GM23338 (cell line): ENCODE measurements at regions not wholly inside any gene's neighbourhood (a gene's known extent, or its start where the extent isn't known, plus 50 kb on each side); places are given as distances from the start of the nearest gene placed in this dataset.

Experiments used
- ATAC-seq: fragments of 200-7000 bp; cut with Tn5 transposase; 3 replicates; pipeline ENCODE4 v1.9.1; 2020
- DNase-seq: peaks from one replicate; pipeline ENCODE4 v3.0.0-alpha.2; 2015; ENCODE audit warnings: low spot score
- H2AFZ ChIP-seq: fragments of 200-600 bp; sonication (generic); 2 replicates; pipeline ENCODE4 v1.8.0; 2016; ENCODE audit warnings: antibody characterized with exemption, mild to moderate bottlenecking, moderate library complexity
- H3F3A ChIP-seq: fragments of 200-600 bp; sonication (generic); replicated peaks from 2 replicates; pipeline ENCODE4 v1.8.0; 2017; ENCODE audit warnings: antibody characterized with exemption, mixed run types, low read depth
- H3K27ac ChIP-seq: fragments of 200-600 bp; sonication (generic); 2 replicates; pipeline ENCODE4 v1.6.1; 2016; ENCODE audit warnings: low read depth
- H3K27me3 ChIP-seq: fragments of 200-600 bp; sonication (generic); 2 replicates; pipeline ENCODE4 v1.8.0; 2016; ENCODE audit warnings: mild to moderate bottlenecking, mixed run types, moderate library complexity; ENCODE audit not compliant: insufficient read depth
- H3K36me3 ChIP-seq: fragments of 200-600 bp; sonication (generic); 2 replicates; pipeline ENCODE4 v1.8.0; 2016; ENCODE audit warnings: mild to moderate bottlenecking; ENCODE audit not compliant: insufficient read depth
- H3K4me1 ChIP-seq: fragments of 200-600 bp; sonication (generic); 2 replicates; pipeline ENCODE4 v1.8.0; 2016; ENCODE audit warnings: mild to moderate bottlenecking, moderate library complexity; ENCODE audit not compliant: insufficient read depth
- H3K4me2 ChIP-seq: fragments of 200-600 bp; sonication (generic); 2 replicates; pipeline ENCODE4 v1.7.1; 2017; ENCODE audit warnings: mixed run types
- H3K4me3 ChIP-seq: fragments of 200-600 bp; sonication (generic); 2 replicates; pipeline ENCODE4 v1.6.1; 2016; ENCODE audit warnings: mixed run types
- H3K79me2 ChIP-seq: fragments of 200-600 bp; sonication (generic); replicated peaks from 2 replicates; pipeline ENCODE4 v1.8.0; 2017; ENCODE audit warnings: mild to moderate bottlenecking; ENCODE audit not compliant: insufficient read depth
- H3K9me2 ChIP-seq: fragments of 200-600 bp; sonication (generic); 2 replicates; pipeline ENCODE4 v1.8.0; 2017; ENCODE audit not compliant: insufficient read depth
- H4K20me1 ChIP-seq: fragments of 200-600 bp; sonication (generic); replicated peaks from 2 replicates; pipeline ENCODE4 v1.8.0; 2017; ENCODE audit warnings: mild to moderate bottlenecking; ENCODE audit not compliant: insufficient read depth
- H3K27ac Mint-ChIP-seq: 2 replicates; pipeline ENCODE4 v1.8.0; 2020; ENCODE audit warnings: inconsistent platforms, mild to moderate bottlenecking, moderate library complexity, mixed read lengths
- H3K27me3 Mint-ChIP-seq: 3 replicates; pipeline ENCODE4 v1.8.0; 2022; ENCODE audit warnings: low read depth, mild to moderate bottlenecking, moderate library complexity, mixed read lengths, inconsistent platforms; ENCODE audit not compliant: insufficient read depth, poor library complexity
- H3K36me3 Mint-ChIP-seq: 3 replicates; pipeline ENCODE4 v1.8.0; 2021; ENCODE audit warnings: low read depth, mild to moderate bottlenecking, inconsistent platforms, moderate library complexity, mixed read lengths
- H3K4me1 Mint-ChIP-seq: 3 replicates; pipeline ENCODE4 v1.8.0; 2020; ENCODE audit warnings: mild to moderate bottlenecking, inconsistent platforms, mixed read lengths
- H3K4me3 Mint-ChIP-seq: 3 replicates; pipeline ENCODE4 v1.8.0; 2021; ENCODE audit warnings: moderate library complexity, mild to moderate bottlenecking, inconsistent platforms, mixed read lengths
- H3K9me3 Mint-ChIP-seq: 3 replicates; pipeline ENCODE4 v1.8.0; 2020; ENCODE audit warnings: moderate library complexity, mild to moderate bottlenecking, inconsistent platforms, mixed read lengths
- CREB1 ChIP-seq: fragments of 250-450 bp; sonication (Bioruptor Pico); IDR thresholded peaks from 2 replicates; pipeline ENCODE4 v1.5.0; 2020; ENCODE audit warnings: low read depth, mild to moderate bottlenecking, moderate library complexity
- CTCF ChIP-seq, 2 experiments: fragments of 200-600 bp in 1 of 2; sonication (generic) in 1 of 2; conservative IDR thresholded peaks; 2 replicates each; pipeline versions ENCODE4 v1.5.1 to v1.6.1; 2016 to 2017; ENCODE audit warnings: antibody characterized with exemption in 2 of 2, low read depth in 2 of 2, mild to moderate bottlenecking in 2 of 2, moderate library complexity in 1 of 2
- EZH2 ChIP-seq: fragments of 200-600 bp; sonication (generic); IDR thresholded peaks from one replicate; pipeline ENCODE4 v1.8.0; 2017; ENCODE audit warnings: antibody characterized with exemption, mild to moderate bottlenecking, low read depth; ENCODE audit not compliant: unreplicated experiment
- EZH2phosphoT487 ChIP-seq: fragments of 200-600 bp; sonication (generic); IDR thresholded peaks from one replicate; pipeline ENCODE4 v1.8.1; 2018; ENCODE audit warnings: antibody characterized with exemption; ENCODE audit not compliant: unreplicated experiment
- JUNB ChIP-seq: IDR thresholded peaks from one replicate; pipeline ENCODE4 v1.6.1; 2016; ENCODE audit warnings: antibody characterized with exemption; ENCODE audit not compliant: unreplicated experiment
- NANOG ChIP-seq: IDR thresholded peaks from 2 replicates; pipeline ENCODE4 v1.6.1; 2016; ENCODE audit warnings: antibody characterized with exemption, borderline replicate concordance
- POLR2AphosphoS5 ChIP-seq: IDR thresholded peaks from 2 replicates; pipeline ENCODE4 v1.6.1; 2016; ENCODE audit warnings: antibody characterized with exemption, low read depth
- STAT1 ChIP-seq: IDR thresholded peaks from one replicate; pipeline ENCODE4 v1.6.1; 2016; ENCODE audit warnings: antibody characterized with exemption; ENCODE audit not compliant: unreplicated experiment
- ZNF114 ChIP-seq: fragments of 250-450 bp; sonication (Bioruptor Pico); IDR thresholded peaks from 2 replicates; pipeline ENCODE4 v1.5.0; 2020; ENCODE audit warnings: mild to moderate bottlenecking, moderate library complexity
- ZNF331 ChIP-seq: fragments of 250-450 bp; sonication (Bioruptor Pico); IDR thresholded peaks from 2 replicates; pipeline ENCODE4 v1.5.0; 2020; ENCODE audit warnings: low read depth, mild to moderate bottlenecking, moderate library complexity
- TF ChIP-seq, protein P1 (sequence below): fragments of 250-450 bp; sonication (Bioruptor Pico); IDR thresholded peaks from 2 replicates; pipeline ENCODE4 v1.5.0; 2020; ENCODE audit warnings: mild to moderate bottlenecking, moderate library complexity
- TF ChIP-seq, protein P2 (sequence below): IDR thresholded peaks from one replicate; pipeline ENCODE4 v1.6.1; 2018; ENCODE audit warnings: antibody characterized with exemption; ENCODE audit not compliant: unreplicated experiment
- TF ChIP-seq, protein P3 (sequence below): IDR thresholded peaks from 2 replicates; pipeline ENCODE4 v1.6.1; 2016; ENCODE audit warnings: antibody characterized with exemption

DNA sequence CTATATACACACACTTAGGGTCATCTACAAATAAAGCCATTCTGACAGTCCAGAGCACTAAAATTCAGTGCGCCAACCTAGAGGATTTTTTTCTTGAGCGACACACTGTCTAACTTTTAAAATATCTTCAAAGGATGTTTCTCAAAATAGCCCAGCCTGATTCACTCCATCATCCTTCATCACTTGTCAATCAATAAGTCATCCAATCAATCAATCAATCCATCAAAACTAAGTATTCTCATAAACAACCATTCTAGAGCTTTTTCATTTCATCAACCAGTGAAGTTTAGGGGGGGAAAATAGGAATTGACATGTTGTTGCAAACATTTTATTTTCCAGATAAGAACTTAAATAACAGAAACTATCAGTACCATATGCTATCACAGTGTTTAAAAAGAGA lies 183.2 kb downstream of the HDGFL1 start:
- no peak overlapping the region for H3K27ac ChIP-seq
- no peaks in the 10 kb centered on the region for H3K36me3 Mint-ChIP-seq
- no peaks in the 10 kb centered on the region for H4K20me1 ChIP-seq
- ATAC-seq: no peak
- H3K36me3 ChIP-seq: no peaks in the 10 kb centered on the region
- H2AFZ ChIP-seq: no peak overlapping the region
- H3K79me2 ChIP-seq: no peaks in the 10 kb centered on the region
- H3K4me1 Mint-ChIP-seq: peaks cover 6% of the 10 kb centered on the region; the same call in 2 of the 3 replicates
- no peak for TF ChIP-seq ZNF331 (CRISPR knock-in tag)
- TF ChIP-seq JUNB: no peak
- no peak for TF ChIP-seq EZH2phosphoT487
- no peak for TF ChIP-seq ZNF114
- TF ChIP-seq, protein P1, sequence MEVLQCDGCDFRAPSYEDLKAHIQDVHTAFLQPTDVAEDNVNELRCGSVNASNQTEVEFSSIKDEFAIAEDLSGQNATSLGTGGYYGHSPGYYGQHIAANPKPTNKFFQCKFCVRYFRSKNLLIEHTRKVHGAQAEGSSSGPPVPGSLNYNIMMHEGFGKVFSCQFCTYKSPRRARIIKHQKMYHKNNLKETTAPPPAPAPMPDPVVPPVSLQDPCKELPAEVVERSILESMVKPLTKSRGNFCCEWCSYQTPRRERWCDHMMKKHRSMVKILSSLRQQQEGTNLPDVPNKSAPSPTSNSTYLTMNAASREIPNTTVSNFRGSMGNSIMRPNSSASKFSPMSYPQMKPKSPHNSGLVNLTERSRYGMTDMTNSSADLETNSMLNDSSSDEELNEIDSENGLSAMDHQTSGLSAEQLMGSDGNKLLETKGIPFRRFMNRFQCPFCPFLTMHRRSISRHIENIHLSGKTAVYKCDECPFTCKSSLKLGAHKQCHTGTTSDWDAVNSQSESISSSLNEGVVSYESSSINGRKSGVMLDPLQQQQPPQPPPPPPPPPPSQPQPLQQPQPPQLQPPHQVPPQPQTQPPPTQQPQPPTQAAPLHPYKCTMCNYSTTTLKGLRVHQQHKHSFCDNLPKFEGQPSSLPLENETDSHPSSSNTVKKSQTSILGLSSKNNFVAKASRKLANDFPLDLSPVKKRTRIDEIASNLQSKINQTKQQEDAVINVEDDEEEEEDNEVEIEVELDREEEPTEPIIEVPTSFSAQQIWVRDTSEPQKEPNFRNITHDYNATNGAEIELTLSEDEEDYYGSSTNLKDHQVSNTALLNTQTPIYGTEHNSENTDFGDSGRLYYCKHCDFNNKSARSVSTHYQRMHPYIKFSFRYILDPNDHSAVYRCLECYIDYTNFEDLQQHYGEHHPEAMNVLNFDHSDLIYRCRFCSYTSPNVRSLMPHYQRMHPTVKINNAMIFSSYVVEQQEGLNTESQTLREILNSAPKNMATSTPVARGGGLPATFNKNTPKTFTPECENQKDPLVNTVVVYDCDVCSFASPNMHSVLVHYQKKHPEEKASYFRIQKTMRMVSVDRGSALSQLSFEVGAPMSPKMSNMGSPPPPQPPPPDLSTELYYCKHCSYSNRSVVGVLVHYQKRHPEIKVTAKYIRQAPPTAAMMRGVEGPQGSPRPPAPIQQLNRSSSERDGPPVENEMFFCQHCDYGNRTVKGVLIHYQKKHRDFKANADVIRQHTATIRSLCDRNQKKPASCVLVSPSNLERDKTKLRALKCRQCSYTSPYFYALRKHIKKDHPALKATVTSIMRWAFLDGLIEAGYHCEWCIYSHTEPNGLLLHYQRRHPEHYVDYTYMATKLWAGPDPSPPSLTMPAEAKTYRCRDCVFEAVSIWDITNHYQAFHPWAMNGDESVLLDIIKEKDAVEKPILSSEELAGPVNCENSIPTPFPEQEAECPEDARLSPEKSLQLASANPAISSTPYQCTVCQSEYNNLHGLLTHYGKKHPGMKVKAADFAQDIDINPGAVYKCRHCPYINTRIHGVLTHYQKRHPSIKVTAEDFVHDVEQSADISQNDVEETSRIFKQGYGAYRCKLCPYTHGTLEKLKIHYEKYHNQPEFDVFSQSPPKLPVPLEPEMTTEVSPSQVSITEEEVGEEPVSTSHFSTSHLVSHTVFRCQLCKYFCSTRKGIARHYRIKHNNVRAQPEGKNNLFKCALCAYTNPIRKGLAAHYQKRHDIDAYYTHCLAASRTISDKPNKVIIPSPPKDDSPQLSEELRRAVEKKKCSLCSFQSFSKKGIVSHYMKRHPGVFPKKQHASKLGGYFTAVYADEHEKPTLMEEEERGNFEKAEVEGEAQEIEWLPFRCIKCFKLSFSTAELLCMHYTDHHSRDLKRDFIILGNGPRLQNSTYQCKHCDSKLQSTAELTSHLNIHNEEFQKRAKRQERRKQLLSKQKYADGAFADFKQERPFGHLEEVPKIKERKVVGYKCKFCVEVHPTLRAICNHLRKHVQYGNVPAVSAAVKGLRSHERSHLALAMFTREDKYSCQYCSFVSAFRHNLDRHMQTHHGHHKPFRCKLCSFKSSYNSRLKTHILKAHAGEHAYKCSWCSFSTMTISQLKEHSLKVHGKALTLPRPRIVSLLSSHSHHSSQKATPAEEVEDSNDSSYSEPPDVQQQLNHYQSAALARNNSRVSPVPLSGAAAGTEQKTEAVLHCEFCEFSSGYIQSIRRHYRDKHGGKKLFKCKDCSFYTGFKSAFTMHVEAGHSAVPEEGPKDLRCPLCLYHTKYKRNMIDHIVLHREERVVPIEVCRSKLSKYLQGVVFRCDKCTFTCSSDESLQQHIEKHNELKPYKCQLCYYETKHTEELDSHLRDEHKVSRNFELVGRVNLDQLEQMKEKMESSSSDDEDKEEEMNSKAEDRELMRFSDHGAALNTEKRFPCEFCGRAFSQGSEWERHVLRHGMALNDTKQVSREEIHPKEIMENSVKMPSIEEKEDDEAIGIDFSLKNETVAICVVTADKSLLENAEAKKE (CRISPR knock-in tag): no peak
- no peak for TF ChIP-seq STAT1
- no peak for TF ChIP-seq CTCF (conservative IDR thresholded peaks at IDR 0.05; ENCODE audit: low read depth in 2 of 2)
- TF ChIP-seq CREB1 (CRISPR knock-in tag): no peak
- no peak for TF ChIP-seq NANOG
- TF ChIP-seq POLR2AphosphoS5: no peak
- no peak for TF ChIP-seq EZH2
- TF ChIP-seq, protein P2, sequence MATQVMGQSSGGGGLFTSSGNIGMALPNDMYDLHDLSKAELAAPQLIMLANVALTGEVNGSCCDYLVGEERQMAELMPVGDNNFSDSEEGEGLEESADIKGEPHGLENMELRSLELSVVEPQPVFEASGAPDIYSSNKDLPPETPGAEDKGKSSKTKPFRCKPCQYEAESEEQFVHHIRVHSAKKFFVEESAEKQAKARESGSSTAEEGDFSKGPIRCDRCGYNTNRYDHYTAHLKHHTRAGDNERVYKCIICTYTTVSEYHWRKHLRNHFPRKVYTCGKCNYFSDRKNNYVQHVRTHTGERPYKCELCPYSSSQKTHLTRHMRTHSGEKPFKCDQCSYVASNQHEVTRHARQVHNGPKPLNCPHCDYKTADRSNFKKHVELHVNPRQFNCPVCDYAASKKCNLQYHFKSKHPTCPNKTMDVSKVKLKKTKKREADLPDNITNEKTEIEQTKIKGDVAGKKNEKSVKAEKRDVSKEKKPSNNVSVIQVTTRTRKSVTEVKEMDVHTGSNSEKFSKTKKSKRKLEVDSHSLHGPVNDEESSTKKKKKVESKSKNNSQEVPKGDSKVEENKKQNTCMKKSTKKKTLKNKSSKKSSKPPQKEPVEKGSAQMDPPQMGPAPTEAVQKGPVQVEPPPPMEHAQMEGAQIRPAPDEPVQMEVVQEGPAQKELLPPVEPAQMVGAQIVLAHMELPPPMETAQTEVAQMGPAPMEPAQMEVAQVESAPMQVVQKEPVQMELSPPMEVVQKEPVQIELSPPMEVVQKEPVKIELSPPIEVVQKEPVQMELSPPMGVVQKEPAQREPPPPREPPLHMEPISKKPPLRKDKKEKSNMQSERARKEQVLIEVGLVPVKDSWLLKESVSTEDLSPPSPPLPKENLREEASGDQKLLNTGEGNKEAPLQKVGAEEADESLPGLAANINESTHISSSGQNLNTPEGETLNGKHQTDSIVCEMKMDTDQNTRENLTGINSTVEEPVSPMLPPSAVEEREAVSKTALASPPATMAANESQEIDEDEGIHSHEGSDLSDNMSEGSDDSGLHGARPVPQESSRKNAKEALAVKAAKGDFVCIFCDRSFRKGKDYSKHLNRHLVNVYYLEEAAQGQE: no peak
- TF ChIP-seq, protein P3, sequence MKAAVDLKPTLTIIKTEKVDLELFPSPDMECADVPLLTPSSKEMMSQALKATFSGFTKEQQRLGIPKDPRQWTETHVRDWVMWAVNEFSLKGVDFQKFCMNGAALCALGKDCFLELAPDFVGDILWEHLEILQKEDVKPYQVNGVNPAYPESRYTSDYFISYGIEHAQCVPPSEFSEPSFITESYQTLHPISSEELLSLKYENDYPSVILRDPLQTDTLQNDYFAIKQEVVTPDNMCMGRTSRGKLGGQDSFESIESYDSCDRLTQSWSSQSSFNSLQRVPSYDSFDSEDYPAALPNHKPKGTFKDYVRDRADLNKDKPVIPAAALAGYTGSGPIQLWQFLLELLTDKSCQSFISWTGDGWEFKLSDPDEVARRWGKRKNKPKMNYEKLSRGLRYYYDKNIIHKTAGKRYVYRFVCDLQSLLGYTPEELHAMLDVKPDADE: no peak
- H3K27ac Mint-ChIP-seq: no peak overlapping the region
- peaks cover 1% of the 10 kb centered on the region for H3K27me3 Mint-ChIP-seq
- H3K27me3 ChIP-seq: no peaks in the 10 kb centered on the region
- peaks cover 7% of the 10 kb centered on the region; the same call in 1 of the 2 replicates for H3K9me2 ChIP-seq
- no peak overlapping the region for H3K4me3 Mint-ChIP-seq
- no peaks in the 10 kb centered on the region for H3K4me1 ChIP-seq
- no peak overlapping the region for H3K4me3 ChIP-seq
- DNase-seq: no peak
- H3K9me3 Mint-ChIP-seq: no peaks in the 10 kb centered on the region
- H3F3A ChIP-seq: no peaks in the 10 kb centered on the region
- H3K4me2 ChIP-seq: no peak overlapping the region
